ENCODE measurements at regions not wholly inside any gene's neighbourhood (a gene's known extent, or its start where the extent isn't known, plus 50 kb on each side); places are given as distances from the start of the nearest gene placed in this dataset.

DNA sequence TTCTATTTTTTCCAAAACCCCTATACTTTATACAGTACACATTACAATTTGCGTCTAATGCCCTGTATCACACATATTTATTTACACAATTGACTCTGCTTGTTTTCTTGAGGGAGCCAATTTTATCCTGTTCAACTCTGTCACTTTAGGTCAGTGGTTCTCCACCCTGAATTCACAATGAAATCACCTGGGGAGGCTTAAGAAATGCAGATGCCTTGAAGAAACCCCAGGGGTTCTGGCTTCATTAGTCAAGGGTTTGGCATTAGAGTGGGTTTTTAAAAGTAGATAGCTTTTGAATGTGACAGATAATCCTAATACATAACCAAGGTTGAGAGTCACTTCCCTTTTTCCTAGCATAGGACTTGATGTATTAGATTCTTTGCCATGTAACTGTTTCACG is 398.6 kb upstream of the ERCC4 start:
- no peak for TF ChIP-seq CTCF (conservative IDR thresholded peaks at IDR 0.05; ENCODE audit: low read length)
- no peak for TF ChIP-seq EZH2phosphoT487 (IDR thresholded peaks at IDR 0.05; ENCODE audit: borderline replicate concordance, low read depth, low read length)

All from OCI-LY7 (cell line).